ENCODE measurements at regions not wholly inside any gene's neighbourhood (a gene's known extent, or its start where the extent isn't known, plus 50 kb on each side); places are given as distances from the start of the nearest gene placed in this dataset.
"Not testable (repeated sequence)": the region's sequence is repeated elsewhere in the genome, so short reads cannot be mapped to it uniquely, and the experiment has no call there.

DNA sequence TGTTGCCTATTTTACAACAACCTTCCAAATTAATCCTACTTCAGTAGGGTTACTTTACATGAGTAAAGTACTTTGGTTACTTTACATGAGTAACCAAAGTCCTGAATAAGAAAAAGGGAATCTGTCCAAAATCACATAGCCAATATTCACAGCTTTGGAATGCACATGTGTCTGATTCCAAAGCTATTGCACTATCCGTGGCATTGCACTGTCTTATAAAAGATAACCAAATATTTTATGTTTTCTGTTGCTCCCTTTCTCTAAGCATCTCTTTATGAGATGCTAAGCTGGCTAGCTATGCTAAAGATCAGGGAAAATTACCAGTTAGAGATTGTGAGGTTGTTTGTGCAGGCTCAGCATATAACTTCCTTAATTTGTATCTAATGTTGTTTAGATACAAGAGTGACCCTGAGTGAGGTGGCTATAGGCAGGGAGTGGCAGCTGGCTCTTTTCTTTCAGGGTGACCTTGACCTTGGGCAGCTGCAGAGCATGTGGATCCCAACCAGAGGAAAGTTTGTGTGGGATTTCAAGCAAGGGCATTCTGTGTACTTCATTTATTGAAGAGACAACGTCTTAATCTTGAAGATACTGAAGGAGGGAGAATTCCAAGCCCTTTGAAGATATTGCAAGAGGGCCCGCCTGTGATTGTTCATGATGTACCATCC lies 366.1 kb upstream of the ANKRD30A start:
- Mint-ChIP-seq H3K4me1 (ENCODE audit: low read depth) (peaks cover 25% of the 10 kb centered on the region), H3K36me3 (ENCODE audit: low read depth) (no peaks in the 10 kb centered on the region), H3K9me3 (ENCODE audit: low read depth) (no peaks in the 10 kb centered on the region), H3K27ac (ENCODE audit: unreplicated experiment) (peak overlapping the region; percentile 94), H3K27me3 (ENCODE audit: low read depth) (no peaks in the 10 kb centered on the region), H3K4me3 (ENCODE audit: unreplicated experiment) (no peak overlapping the region)
- DNase-seq (ENCODE audit: low spot score): no peak
- TF ChIP-seq, protein P1, sequence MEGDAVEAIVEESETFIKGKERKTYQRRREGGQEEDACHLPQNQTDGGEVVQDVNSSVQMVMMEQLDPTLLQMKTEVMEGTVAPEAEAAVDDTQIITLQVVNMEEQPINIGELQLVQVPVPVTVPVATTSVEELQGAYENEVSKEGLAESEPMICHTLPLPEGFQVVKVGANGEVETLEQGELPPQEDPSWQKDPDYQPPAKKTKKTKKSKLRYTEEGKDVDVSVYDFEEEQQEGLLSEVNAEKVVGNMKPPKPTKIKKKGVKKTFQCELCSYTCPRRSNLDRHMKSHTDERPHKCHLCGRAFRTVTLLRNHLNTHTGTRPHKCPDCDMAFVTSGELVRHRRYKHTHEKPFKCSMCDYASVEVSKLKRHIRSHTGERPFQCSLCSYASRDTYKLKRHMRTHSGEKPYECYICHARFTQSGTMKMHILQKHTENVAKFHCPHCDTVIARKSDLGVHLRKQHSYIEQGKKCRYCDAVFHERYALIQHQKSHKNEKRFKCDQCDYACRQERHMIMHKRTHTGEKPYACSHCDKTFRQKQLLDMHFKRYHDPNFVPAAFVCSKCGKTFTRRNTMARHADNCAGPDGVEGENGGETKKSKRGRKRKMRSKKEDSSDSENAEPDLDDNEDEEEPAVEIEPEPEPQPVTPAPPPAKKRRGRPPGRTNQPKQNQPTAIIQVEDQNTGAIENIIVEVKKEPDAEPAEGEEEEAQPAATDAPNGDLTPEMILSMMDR (IDR thresholded peaks at IDR 0.05): no peak

GRCh38 chr10:36748128-36748871 lies 377.1 kb upstream of the ANKRD30A start:
- TF ChIP-seq, protein P1 (IDR thresholded peaks at IDR 0.05): no peak
- Mint-ChIP-seq H3K27me3 (ENCODE audit: low read depth) (no peaks in the 10 kb centered on the region), H3K27ac (ENCODE audit: unreplicated experiment) (no peak overlapping the region), H3K4me1 (ENCODE audit: low read depth) (peaks cover 11% of the 10 kb centered on the region), H3K36me3 (ENCODE audit: low read depth) (no peaks in the 10 kb centered on the region), H3K9me3 (ENCODE audit: low read depth) (no peaks in the 10 kb centered on the region), H3K4me3 (ENCODE audit: unreplicated experiment) (no peak overlapping the region)
- DNase-seq (ENCODE audit: low spot score): no peak

- no peak overlapping the region for H3K27ac Mint-ChIP-seq (ENCODE audit: unreplicated experiment)
- H3K4me3 Mint-ChIP-seq (ENCODE audit: unreplicated experiment): no peak overlapping the region
- TF ChIP-seq, protein P1 (IDR thresholded peaks at IDR 0.05): no peak
- H3K36me3 Mint-ChIP-seq (ENCODE audit: low read depth): no peaks in the 10 kb centered on the region
- H3K9me3 Mint-ChIP-seq (ENCODE audit: low read depth): no peaks in the 10 kb centered on the region
- no peaks in the 10 kb centered on the region for H3K27me3 Mint-ChIP-seq (ENCODE audit: low read depth)
- no peak for DNase-seq (ENCODE audit: low spot score)
- peaks cover 15% of the 10 kb centered on the region for H3K4me1 Mint-ChIP-seq (ENCODE audit: low read depth)
Observed at GRCh38 chr10:36739884-36740445, 385.4 kb upstream of the ANKRD30A start.

- no peak overlapping the region for H3K4me3 Mint-ChIP-seq (ENCODE audit: unreplicated experiment)
- no peak overlapping the region for H3K27ac Mint-ChIP-seq (ENCODE audit: unreplicated experiment)
- H3K27me3 Mint-ChIP-seq (ENCODE audit: low read depth): no peaks in the 10 kb centered on the region
- TF ChIP-seq, protein P1 (IDR thresholded peaks at IDR 0.05): no peak
- H3K36me3 Mint-ChIP-seq (ENCODE audit: low read depth): no peaks in the 10 kb centered on the region
- peaks cover 10% of the 10 kb centered on the region for H3K4me1 Mint-ChIP-seq (ENCODE audit: low read depth)
- DNase-seq (ENCODE audit: low spot score): no peak
- no peaks in the 10 kb centered on the region for H3K9me3 Mint-ChIP-seq (ENCODE audit: low read depth)
Observed at GRCh38 chr10:36738738-36739431, 386.5 kb upstream of the ANKRD30A start.

- no peak overlapping the region for H3K27ac Mint-ChIP-seq (ENCODE audit: unreplicated experiment)
- H3K36me3 Mint-ChIP-seq (ENCODE audit: low read depth): no peaks in the 10 kb centered on the region
- H3K4me3 Mint-ChIP-seq (ENCODE audit: unreplicated experiment): no peak overlapping the region
- H3K9me3 Mint-ChIP-seq (ENCODE audit: low read depth): no peaks in the 10 kb centered on the region
- TF ChIP-seq, protein P1 (IDR thresholded peaks at IDR 0.05): no peak
- H3K4me1 Mint-ChIP-seq (ENCODE audit: low read depth): no peaks in the 10 kb centered on the region
- H3K27me3 Mint-ChIP-seq (ENCODE audit: low read depth): no peaks in the 10 kb centered on the region
- no peak for DNase-seq (ENCODE audit: low spot score)
Observed at GRCh38 chr10:36736311-36736710, 389.1 kb upstream of the ANKRD30A start.

GRCh38 chr10:36734590-36734989 lies 390.8 kb upstream of the ANKRD30A start:
- not testable (repeated sequence) for H3K9me3 Mint-ChIP-seq (ENCODE audit: low read depth); H3K36me3 Mint-ChIP-seq (ENCODE audit: low read depth); H3K4me1 Mint-ChIP-seq (ENCODE audit: low read depth); H3K27me3 Mint-ChIP-seq (ENCODE audit: low read depth); DNase-seq (ENCODE audit: low spot score); H3K4me3 Mint-ChIP-seq (ENCODE audit: unreplicated experiment); H3K27ac Mint-ChIP-seq (ENCODE audit: unreplicated experiment)

Data from chondrocyte (in vitro differentiated cells).